Panc1 (cell line): ENCODE measurements at regions not wholly inside any gene's neighbourhood (a gene's known extent, or its start where the extent isn't known, plus 50 kb on each side); places are given as distances from the start of the nearest gene placed in this dataset.

ENCODE experiments used
- ATAC-seq: fragments of 200-7000 bp; cut with Tn5 transposase; 2 replicates; pipeline ENCODE4 v1.9.1; 2020; ENCODE audit warnings: mild to moderate bottlenecking, moderate library complexity
- BruUV-seq: library from RNA; stranded (reverse); fragments of 400-500 nt; replicated peaks from 2 replicates; lab custom pipeline; 2021; lab: Mats Ljungman, UMichigan
- CTCF ChIA-PET: fragments of 300-600 bp; sonication (Branson Sonifier 250); formaldehyde crosslinking; loops from one replicate; lab custom pipeline; 2022; ENCODE audit warnings: antibody characterized with exemption; lab: Charles Lee
- POLR2A ChIA-PET: fragments of 300-600 bp; sonication (Branson Sonifier 250); formaldehyde crosslinking; loops from one replicate; lab custom pipeline; 2022; ENCODE audit warnings: antibody characterized with exemption; lab: Charles Lee
- DNase-seq: peaks from one replicate; pipeline ENCODE4 v3.0.0-alpha.2; 2010; ENCODE audit warnings: low read depth, low spot score
- H3K27ac ChIP-seq: 2 replicates; pipeline ENCODE4 v1.5.1; 2011; ENCODE audit warnings: mild to moderate bottlenecking, low read length, inconsistent platforms
- H3K27me3 ChIP-seq: fragments of 200-500 bp; sonication (Bioruptor generic); 2 replicates; pipeline ENCODE4 v1.6.0; 2014; ENCODE audit warnings: low read length, inconsistent platforms; ENCODE audit not compliant: control insufficient read depth, insufficient read depth
- H3K36me3 ChIP-seq: fragments of 200-500 bp; sonication (Bioruptor generic); 2 replicates; pipeline ENCODE4 v1.5.1; 2014; ENCODE audit warnings: inconsistent platforms, mild to moderate bottlenecking, low read length, moderate library complexity; ENCODE audit not compliant: control insufficient read depth, insufficient read depth
- H3K4me1 ChIP-seq: 2 replicates; pipeline ENCODE4 v1.5.1; 2011; ENCODE audit warnings: inconsistent platforms, mild to moderate bottlenecking, low read length, moderate library complexity; ENCODE audit not compliant: control insufficient read depth, insufficient read depth
- H3K4me3 ChIP-seq, 2 experiments: 2 replicates each; pipeline ENCODE4 v1.5.1; 2011 to 2012; ENCODE audit warnings: low read depth in 2 of 2, low read length in 2 of 2, mild to moderate bottlenecking in 2 of 2, inconsistent platforms in 1 of 2, moderate library complexity in 1 of 2
- H3K9me3 ChIP-seq: fragments of 200-500 bp; sonication (Bioruptor generic); 2 replicates; pipeline ENCODE4 v1.5.1; 2014; ENCODE audit warnings: low read depth, mild to moderate bottlenecking, inconsistent platforms, low read length, moderate library complexity; ENCODE audit not compliant: control insufficient read depth, insufficient read depth
- CTCF ChIP-seq: fragments of 450-650 bp; IDR thresholded peaks from 2 replicates; pipeline ENCODE4 v1.5.1; 2017; ENCODE audit warnings: mild to moderate bottlenecking
- POLR2AphosphoS5 ChIP-seq: IDR thresholded peaks from 2 replicates; pipeline ENCODE4 v1.6.1; 2012; ENCODE audit warnings: mild to moderate bottlenecking, low read depth, low read length, moderate library complexity
- REST ChIP-seq, 2 experiments: IDR thresholded peaks; 2 replicates each; pipeline ENCODE4 v1.6.1; 2011 to 2012; ENCODE audit warnings: low read depth in 2 of 2, control low read depth in 1 of 2, low read length in 1 of 2, mild to moderate bottlenecking in 1 of 2, moderate library complexity in 1 of 2; ENCODE audit not compliant: insufficient read depth in 1 of 2
- SIN3A ChIP-seq: IDR thresholded peaks from 2 replicates; pipeline ENCODE4 v1.6.1; 2012; ENCODE audit warnings: low read depth, mild to moderate bottlenecking, low read length, moderate library complexity, borderline replicate concordance; ENCODE audit not compliant: insufficient read depth
- TCF7L2 ChIP-seq: IDR thresholded peaks from 2 replicates; pipeline ENCODE4 v1.6.1; 2011; ENCODE audit warnings: mild to moderate bottlenecking, low read depth, low read length, inconsistent platforms
- in situ Hi-C: cut with HindIII; loops from 2 replicates; pipeline ENCODE4 v1.10.0; 2016; ENCODE audit warnings: low sequenced_read_pairs, low pct_unique_long_range_greater_than_20kb
- intact Hi-C: fragments of 100-400 bp; cut with micrococcal nuclease; formaldehyde crosslinking; loops from one replicate; pipeline ENCODE4 v1.10.0; 2022; ENCODE audit not compliant: unreplicated experiment

GRCh38 chr5:53309653-53310052 lies 170.8 kb upstream of the FST start:
- no peak overlapping the region for H3K27ac ChIP-seq
- H3K27me3 ChIP-seq: no peaks in the 10 kb centered on the region
- no peaks in the 10 kb centered on the region for H3K4me1 ChIP-seq
- BruUV-seq: no TSS peak
- TF ChIP-seq SIN3A (no peak), TCF7L2 (no peak), CTCF (no peak), REST (IDR thresholded peaks at IDR 0.05; ENCODE audit: insufficient read depth in 1 of 2, low read depth in 2 of 2, low read length in 1 of 2) (no peak), POLR2AphosphoS5 (no peak)
- no peak for ATAC-seq
- ChIA-PET POLR2A (no interaction called here), CTCF (no interaction called here)
- in situ Hi-C loops: no loop called here
- intact Hi-C loops: no loop called here
- H3K4me3 ChIP-seq: no peak overlapping the region
- no peaks in the 10 kb centered on the region for H3K36me3 ChIP-seq
- DNase-seq: no peak
- H3K9me3 ChIP-seq: no peaks in the 10 kb centered on the region

GRCh38 chr5:53311681-53312080 lies 168.7 kb upstream of the FST start:
- DNase-seq (no peak), ATAC-seq (no peak)
- no peaks in the 10 kb centered on the region for H3K9me3 ChIP-seq
- H3K27me3 ChIP-seq: no peaks in the 10 kb centered on the region
- H3K4me3 ChIP-seq: no peak overlapping the region
- POLR2A ChIA-PET: no interaction called here
- intact Hi-C loops (no loop called here), in situ Hi-C loops (no loop called here)
- no peaks in the 10 kb centered on the region for H3K4me1 ChIP-seq
- BruUV-seq: no TSS peak
- CTCF ChIA-PET: no interaction called here
- no peak overlapping the region for H3K27ac ChIP-seq
- TF ChIP-seq SIN3A (no peak), REST (IDR thresholded peaks at IDR 0.05; ENCODE audit: insufficient read depth in 1 of 2, low read depth in 2 of 2, low read length in 1 of 2) (no peak), POLR2AphosphoS5 (no peak), TCF7L2 (no peak), CTCF (no peak)
- no peaks in the 10 kb centered on the region for H3K36me3 ChIP-seq
